ENCODE measurements at regions not wholly inside any gene's neighbourhood (a gene's known extent, or its start where the extent isn't known, plus 50 kb on each side); places are given as distances from the start of the nearest gene placed in this dataset.

GRCh38 chr2:111704246-111704645 is 179.7 kb downstream of the ANAPC1 start:
- no peak for TF ChIP-seq POLR2AphosphoS5 (IDR thresholded peaks at IDR 0.05; ENCODE audit: low read depth, low read length)
- TF ChIP-seq REST (IDR thresholded peaks at IDR 0.05; ENCODE audit: insufficient read depth in 1 of 2, low read depth in 2 of 2, low read length in 2 of 2): no peak
- no peak for TF ChIP-seq TAF1 (IDR thresholded peaks at IDR 0.05; ENCODE audit: borderline replicate concordance, insufficient read depth, low read length)
- no peak for TF ChIP-seq FOXP2 (optimal IDR thresholded peaks at IDR 0.05; ENCODE audit: borderline replicate concordance, extremely low read depth, extremely low read length, insufficient read depth)
- TF ChIP-seq SIN3A (IDR thresholded peaks at IDR 0.05; ENCODE audit: borderline replicate concordance, insufficient read depth, low read length): no peak

Data from PFSK-1 (cell line).